GM12878 (cell line): ENCODE measurements at regions not wholly inside any gene's neighbourhood (a gene's known extent, or its start where the extent isn't known, plus 50 kb on each side); places are given as distances from the start of the nearest gene placed in this dataset.

ENCODE experiments used
- ATAC-seq: fragments of 200-7000 bp; cut with Tn5 transposase; 3 replicates; pipeline ENCODE4 v1.9.1; 2020; ENCODE audit warnings: mild to moderate bottlenecking, moderate library complexity
- BruUV-seq: library from RNA; stranded (reverse); fragments of 400-500 nt; replicated peaks from 2 replicates; lab custom pipeline; 2021; lab: Mats Ljungman, UMichigan
- CTCF ChIA-PET: fragments of 300-600 bp; sonication (Branson Sonifier 250); formaldehyde crosslinking; extraction: SDS; loops from one replicate; lab custom pipeline; 2021; ENCODE audit warnings: inconsistent platforms; lab: Yijun Ruan, JAX
- POLR2A ChIA-PET: fragments of 350-600 bp; formaldehyde crosslinking; extraction: SDS; loops from one replicate; lab custom pipeline; 2021; ENCODE audit warnings: inconsistent platforms; lab: Charles Lee
- RAD21 ChIA-PET: fragments of 300-600 bp; sonication (Branson Sonifier 250); formaldehyde crosslinking; loops from one replicate; lab custom pipeline; 2023; ENCODE audit warnings: antibody characterized with exemption; ENCODE audit not compliant: unreplicated experiment; lab: Charles Lee
- SMC1A ChIA-PET: fragments of 300-600 bp; sonication (Branson Sonifier 250); formaldehyde crosslinking; loops from one replicate; lab custom pipeline; 2023; ENCODE audit not compliant: unreplicated experiment, uncharacterized antibody; lab: Charles Lee
- DNase-seq: peaks from one replicate; pipeline ENCODE4 v3.0.0-alpha.2; 2011; ENCODE audit warnings: low read depth, low spot score
- FAIRE-seq: peaks from 3 replicates; lab custom pipeline; 2011; peaks lifted over from hg19 to GRCh38; lab: Jason Lieb, UNC
- H2AFZ ChIP-seq: 2 replicates; pipeline ENCODE4 v1.6.0; 2011; ENCODE audit warnings: low read depth, low read length, control low read depth; ENCODE audit not compliant: control insufficient read depth
- H3K27ac ChIP-seq: 2 replicates; pipeline ENCODE4 v1.5.1; 2011; ENCODE audit warnings: control low read depth; ENCODE audit not compliant: control insufficient read depth, insufficient read depth
- H3K27me3 ChIP-seq, 2 experiments: replicated peaks in 1 of 2; 2 replicates each; pipeline versions ENCODE4 v1.6.0 to v1.6.1; 2011; ENCODE audit warnings: low read length in 1 of 2; ENCODE audit not compliant: control insufficient read depth in 2 of 2, insufficient read depth in 2 of 2
- H3K36me3 ChIP-seq, 2 experiments: 2 replicates each; pipeline ENCODE4 v1.5.1; 2011; ENCODE audit warnings: low read length in 1 of 2; ENCODE audit not compliant: control insufficient read depth in 2 of 2, insufficient read depth in 2 of 2
- H3K4me1 ChIP-seq: 2 replicates; pipeline ENCODE4 v1.6.1; 2011; ENCODE audit warnings: mild to moderate bottlenecking, low read length, moderate library complexity, mixed read lengths; ENCODE audit not compliant: control insufficient read depth, insufficient read depth
- H3K4me2 ChIP-seq: 2 replicates; pipeline ENCODE4 v1.6.0; 2011; ENCODE audit warnings: control low read depth; ENCODE audit not compliant: control insufficient read depth, insufficient read depth
- H3K4me3 ChIP-seq: fragments of 200-600 bp; sonication (generic); 2 replicates; pipeline ENCODE4 v1.5.1; 2016
- H3K79me2 ChIP-seq: 2 replicates; pipeline ENCODE4 v1.6.0; 2011; ENCODE audit warnings: low read length; ENCODE audit not compliant: control insufficient read depth, insufficient read depth
- H3K9ac ChIP-seq: 2 replicates; pipeline ENCODE4 v1.8.0; 2011; ENCODE audit warnings: low read length, control low read depth, mixed read lengths; ENCODE audit not compliant: control insufficient read depth, insufficient read depth
- H3K9me3 ChIP-seq: replicated peaks from 3 replicates; pipeline ENCODE4 v1.5.1; 2011; ENCODE audit warnings: mild to moderate bottlenecking, low read length; ENCODE audit not compliant: control insufficient read depth, insufficient read depth
- H4K20me1 ChIP-seq: 2 replicates; pipeline ENCODE4 v1.6.0; 2011; ENCODE audit not compliant: control insufficient read depth, insufficient read depth
- BCL3 ChIP-seq: IDR thresholded peaks from 2 replicates; pipeline ENCODE4 v1.6.1; 2011; ENCODE audit warnings: borderline replicate concordance, low read depth, mild to moderate bottlenecking, moderate library complexity, low read length; ENCODE audit not compliant: insufficient read depth, poor library complexity, severe bottlenecking
- FOXK2 ChIP-seq: fragments of 450-650 bp; IDR thresholded peaks from 2 replicates; pipeline ENCODE4 v1.6.1; 2017; ENCODE audit warnings: mild to moderate bottlenecking, moderate library complexity
- GATAD2B ChIP-seq: fragments of 450-650 bp; conservative IDR thresholded peaks from 2 replicates; pipeline ENCODE4 v1.6.1; 2017; ENCODE audit warnings: low read depth, mild to moderate bottlenecking, moderate library complexity
- JUNB ChIP-seq: IDR thresholded peaks from 2 replicates; pipeline ENCODE4 v1.6.1; 2016; ENCODE audit warnings: antibody characterized with exemption, mild to moderate bottlenecking
- JUND ChIP-seq: IDR thresholded peaks from 2 replicates; pipeline ENCODE4 v1.6.1; 2012; ENCODE audit warnings: low read depth, mild to moderate bottlenecking, low read length, improper control_type of control experiment, moderate library complexity
- NKRF ChIP-seq: fragments of 450-650 bp; conservative IDR thresholded peaks from 2 replicates; pipeline ENCODE4 v1.6.1; 2017; ENCODE audit warnings: mild to moderate bottlenecking, moderate library complexity
- RELA ChIP-seq: fragments of 450-650 bp; IDR thresholded peaks from 2 replicates; pipeline ENCODE4 v1.8.0; 2014; ENCODE audit warnings: borderline replicate concordance; ENCODE audit not compliant: partially characterized antibody
- ZNF24 ChIP-seq: fragments of 450-650 bp; IDR thresholded peaks from 2 replicates; pipeline ENCODE4 v1.6.1; 2017; ENCODE audit warnings: antibody characterized with exemption, mild to moderate bottlenecking
- whole genome bisulfite sequencing: methylation state at CpG from one replicate; pipeline ENCODE4 v1.1.6; 2016; ENCODE audit warnings: low lambda C conversion rate; ENCODE audit not compliant: insufficient replicate concordance, insufficient coverage; ENCODE audit errors: missing lambda C conversion rate; 5-methylcytosine and 5-hydroxymethylcytosine counted together
- in situ Hi-C: fragments of 300-500 bp; cut with MboI; formaldehyde crosslinking; loops from 9 replicates; pipeline ENCODE4 v1.14.3; 2018; ENCODE audit warnings: mixed read lengths
- intact Hi-C: fragments of 100-400 bp; cut with micrococcal nuclease; formaldehyde crosslinking; loops from one replicate; pipeline ENCODE4 v1.14.2; 2022; ENCODE audit not compliant: unreplicated experiment

GRCh38 chr16:9362604-9363003 is 271.2 kb downstream of the HAPSTR1 start:
- intact Hi-C loops = no loop called here
- TF ChIP-seq RELA (no peak), FOXK2 (no peak), ZNF24 (no peak), JUND (no peak), JUNB (no peak), BCL3 (no peak), GATAD2B (no peak), NKRF (no peak)
- Histone ChIP-seq H3K27ac (no peak overlapping the region), H3K36me3 (no peaks in the 10 kb centered on the region), H4K20me1 (no peaks in the 10 kb centered on the region), H3K27me3 (no peaks in the 10 kb centered on the region; a peak in 1 of 4 replicates), H3K4me2 (no peak overlapping the region), H3K79me2 (no peaks in the 10 kb centered on the region), H3K9me3 (no peaks in the 10 kb centered on the region), H2AFZ (no peak overlapping the region), H3K9ac (no peak overlapping the region), H3K4me1 (no peaks in the 10 kb centered on the region), H3K4me3 (no peak overlapping the region)
- no TSS peak for BruUV-seq
- POLR2A ChIA-PET = no interaction called here
- 3% methylated on average over 3 of the region's 3 CpGs for WGBS
- SMC1A ChIA-PET = no interaction called here
- RAD21 ChIA-PET = no interaction called here
- DNase-seq (no peak), ATAC-seq (no peak), FAIRE-seq (no peak)
- in situ Hi-C loops = no loop called here
- CTCF ChIA-PET = no interaction called here
